ENCODE measurements at regions not wholly inside any gene's neighbourhood (a gene's known extent, or its start where the extent isn't known, plus 50 kb on each side); places are given as distances from the start of the nearest gene placed in this dataset.

GRCh38 chr18:55665506-55665905, 77.5 kb upstream of the TCF4 start:
- TF ChIP-seq REST (IDR thresholded peaks at IDR 0.05; ENCODE audit: insufficient read depth in 1 of 2, low read depth in 2 of 2, low read length in 2 of 2): no peak
- no peak for TF ChIP-seq POLR2AphosphoS5 (IDR thresholded peaks at IDR 0.05; ENCODE audit: low read depth, low read length)
- TF ChIP-seq TAF1 (IDR thresholded peaks at IDR 0.05; ENCODE audit: borderline replicate concordance, insufficient read depth, low read length): no peak

All from PFSK-1 (cell line).